DOHH2 (cell line): ENCODE measurements at regions not wholly inside any gene's neighbourhood (a gene's known extent, or its start where the extent isn't known, plus 50 kb on each side); places are given as distances from the start of the nearest gene placed in this dataset.

ENCODE experiments used
- CTCF ChIP-seq: fragments of 200-600 bp; sonication (generic); IDR thresholded peaks from one replicate; pipeline ENCODE4 v1.5.1; 2014; ENCODE audit warnings: antibody characterized with exemption, mild to moderate bottlenecking, low read depth, low read length; ENCODE audit not compliant: poor library complexity, severe bottlenecking
- EZH2phosphoT487 ChIP-seq: fragments of 200-600 bp; sonication (generic); IDR thresholded peaks from 2 replicates; pipeline ENCODE4 v1.6.1; 2017; ENCODE audit warnings: borderline replicate concordance, mild to moderate bottlenecking, antibody characterized with exemption, low read length, moderate library complexity, mixed read lengths

GRCh38 chr2:41038408-41038807, 586.5 kb upstream of the SLC8A1 start:
- TF ChIP-seq CTCF (no peak), EZH2phosphoT487 (no peak)
